Brain microvascular endothelial cell (primary cell): ENCODE measurements at regions not wholly inside any gene's neighbourhood (a gene's known extent, or its start where the extent isn't known, plus 50 kb on each side); places are given as distances from the start of the nearest gene placed in this dataset.

ENCODE experiments used
- DNase-seq: peaks from one replicate; pipeline ENCODE4 v3.0.0-alpha.2; 2020
- H3K27ac ChIP-seq: fragments of 250-450 bp; sonication (Bioruptor Pico); 2 replicates; pipeline ENCODE4 v1.5.1; 2020; ENCODE audit warnings: mild to moderate bottlenecking, moderate library complexity
- H3K27me3 ChIP-seq: fragments of 250-450 bp; sonication (Bioruptor Pico); replicated peaks from 2 replicates; pipeline ENCODE4 v1.5.1; 2020; ENCODE audit warnings: mild to moderate bottlenecking
- H3K36me3 ChIP-seq: fragments of 250-450 bp; sonication (Bioruptor Pico); replicated peaks from 2 replicates; pipeline ENCODE4 v1.5.1; 2020; ENCODE audit warnings: mild to moderate bottlenecking
- H3K4me3 ChIP-seq: 2 replicates; pipeline ENCODE4 v1.5.1; 2011; ENCODE audit warnings: low read depth, mild to moderate bottlenecking, control low read depth, low read length, moderate library complexity
- in situ Hi-C: cut with HindIII; loops from 2 replicates; pipeline ENCODE4 v1.10.0; 2017; ENCODE audit warnings: low sequenced_read_pairs, low pct_ligation_motif_present
- TF ChIP-seq, protein P1 (sequence below): IDR thresholded peaks from 2 replicates; pipeline ENCODE4 v1.5.1; 2011; ENCODE audit warnings: low read depth, mild to moderate bottlenecking, moderate library complexity, low read length, control low read depth, inconsistent platforms; ENCODE audit errors: missing control alignments

DNA sequence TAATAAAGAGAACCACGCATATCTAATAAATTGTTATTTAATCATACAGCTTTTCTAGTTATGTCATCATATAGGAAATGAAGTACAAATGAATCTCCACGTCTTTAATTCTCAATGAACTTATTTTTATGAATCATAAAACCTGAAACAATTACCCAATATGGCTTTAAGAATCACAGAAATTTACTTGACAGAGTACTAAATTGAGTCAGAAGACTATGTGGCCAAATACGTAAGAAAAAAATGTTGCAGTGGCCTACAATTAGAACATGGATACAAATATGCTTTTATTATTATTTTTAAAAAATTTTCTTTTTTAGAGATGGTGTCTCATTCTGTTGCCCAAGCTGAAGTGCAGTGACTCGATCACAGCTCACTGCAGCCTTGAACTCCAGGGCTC is 584.7 kb upstream of the SLC35B3 start:
- Histone ChIP-seq H3K27ac (no peak overlapping the region), H3K36me3 (no peaks in the 10 kb centered on the region), H3K4me3 (no peak overlapping the region), H3K27me3 (no peaks in the 10 kb centered on the region)
- TF ChIP-seq, protein P1, sequence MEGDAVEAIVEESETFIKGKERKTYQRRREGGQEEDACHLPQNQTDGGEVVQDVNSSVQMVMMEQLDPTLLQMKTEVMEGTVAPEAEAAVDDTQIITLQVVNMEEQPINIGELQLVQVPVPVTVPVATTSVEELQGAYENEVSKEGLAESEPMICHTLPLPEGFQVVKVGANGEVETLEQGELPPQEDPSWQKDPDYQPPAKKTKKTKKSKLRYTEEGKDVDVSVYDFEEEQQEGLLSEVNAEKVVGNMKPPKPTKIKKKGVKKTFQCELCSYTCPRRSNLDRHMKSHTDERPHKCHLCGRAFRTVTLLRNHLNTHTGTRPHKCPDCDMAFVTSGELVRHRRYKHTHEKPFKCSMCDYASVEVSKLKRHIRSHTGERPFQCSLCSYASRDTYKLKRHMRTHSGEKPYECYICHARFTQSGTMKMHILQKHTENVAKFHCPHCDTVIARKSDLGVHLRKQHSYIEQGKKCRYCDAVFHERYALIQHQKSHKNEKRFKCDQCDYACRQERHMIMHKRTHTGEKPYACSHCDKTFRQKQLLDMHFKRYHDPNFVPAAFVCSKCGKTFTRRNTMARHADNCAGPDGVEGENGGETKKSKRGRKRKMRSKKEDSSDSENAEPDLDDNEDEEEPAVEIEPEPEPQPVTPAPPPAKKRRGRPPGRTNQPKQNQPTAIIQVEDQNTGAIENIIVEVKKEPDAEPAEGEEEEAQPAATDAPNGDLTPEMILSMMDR = no peak
- in situ Hi-C loops = no loop called here
- no peak for DNase-seq

DNA sequence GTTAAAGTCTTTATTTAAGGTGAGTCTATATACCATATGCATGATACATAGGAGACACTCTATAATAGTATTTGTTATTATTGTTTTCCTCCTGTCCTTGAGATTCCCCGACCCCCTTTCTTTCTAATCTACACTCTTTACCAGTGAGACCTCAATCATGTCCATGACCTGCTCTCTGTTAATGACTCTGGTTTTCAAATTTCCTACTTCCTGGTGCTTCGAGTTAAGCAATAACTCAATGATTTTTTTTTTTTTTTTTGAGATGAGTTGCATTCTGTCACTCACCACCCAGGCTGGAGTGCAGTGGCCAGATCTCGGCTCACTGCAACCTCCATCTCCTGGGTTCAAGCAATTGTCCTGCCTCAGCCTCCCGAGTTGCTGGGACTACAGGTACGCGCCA is 574.6 kb upstream of the SLC35B3 start:
- Histone ChIP-seq H3K4me3 (no peak overlapping the region), H3K36me3 (no peaks in the 10 kb centered on the region), H3K27me3 (no peaks in the 10 kb centered on the region), H3K27ac (no peak overlapping the region)
- DNase-seq = no peak
- in situ Hi-C loops = no loop called here
- TF ChIP-seq, protein P1 = no peak

DNA sequence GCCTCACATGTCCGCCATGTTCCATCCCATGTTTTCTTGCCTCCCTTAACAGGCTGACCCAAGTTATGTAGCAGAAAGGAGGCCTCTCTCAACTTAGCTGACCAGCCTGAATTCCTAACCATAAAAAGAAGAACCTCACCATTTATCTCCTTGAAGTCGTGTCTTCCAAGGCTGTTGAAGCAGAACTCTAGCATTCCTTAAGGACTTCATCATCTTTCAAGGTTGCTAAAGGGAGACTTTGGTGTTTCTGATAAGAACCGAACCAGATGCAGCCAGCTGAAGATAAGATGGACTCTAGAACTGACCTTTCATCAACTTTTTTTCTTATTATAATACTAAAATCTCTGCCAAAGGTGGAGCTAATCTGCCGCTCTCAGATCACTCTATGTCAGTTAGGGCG is 571.7 kb upstream of the SLC35B3 start:
- in situ Hi-C loops = no loop called here
- no peak overlapping the region for H3K4me3 ChIP-seq
- H3K27ac ChIP-seq = no peak overlapping the region
- no peaks in the 10 kb centered on the region for H3K27me3 ChIP-seq
- no peaks in the 10 kb centered on the region for H3K36me3 ChIP-seq
- DNase-seq = no peak
- TF ChIP-seq, protein P1 = no peak

- TF ChIP-seq, protein P1 = no peak
- no peak overlapping the region for H3K27ac ChIP-seq
- no peak overlapping the region for H3K4me3 ChIP-seq
- no peaks in the 10 kb centered on the region for H3K36me3 ChIP-seq
- no peaks in the 10 kb centered on the region for H3K27me3 ChIP-seq
- no peak for DNase-seq
- in situ Hi-C loops = no loop called here
Measured at GRCh38 chr6:9002833-9003232, 567.5 kb upstream of the SLC35B3 start.

DNA sequence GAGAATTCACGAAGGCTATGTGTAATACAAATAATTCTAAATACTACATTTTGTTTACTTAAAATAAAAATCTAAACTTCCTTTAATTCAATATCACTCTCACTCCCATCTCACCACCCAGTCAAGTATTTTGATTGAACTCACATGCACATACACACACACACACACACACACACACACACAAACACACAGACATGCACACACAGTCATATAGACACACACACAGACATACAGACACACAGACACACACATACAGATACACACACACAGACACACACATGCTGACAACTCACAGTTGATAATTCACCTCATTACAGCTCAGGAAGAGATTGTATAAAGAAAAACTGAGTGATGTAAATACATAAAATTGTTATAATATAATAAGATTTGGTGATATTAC is 559.8 kb upstream of the SLC35B3 start:
- in situ Hi-C loops = no loop called here

GRCh38 chr6:8993111-8993510 is 557.8 kb upstream of the SLC35B3 start:
- H3K36me3 ChIP-seq = no peaks in the 10 kb centered on the region
- TF ChIP-seq, protein P1 = no peak
- in situ Hi-C loops = no loop called here
- no peak overlapping the region for H3K4me3 ChIP-seq
- no peak overlapping the region for H3K27ac ChIP-seq
- no peak for DNase-seq
- H3K27me3 ChIP-seq = no peaks in the 10 kb centered on the region

More for the DNA sequence above, 559.8 kb upstream of the SLC35B3 start:
- TF ChIP-seq, protein P1 = no peak
- no peak overlapping the region for H3K27ac ChIP-seq
- no peaks in the 10 kb centered on the region for H3K27me3 ChIP-seq
- H3K4me3 ChIP-seq = no peak overlapping the region
- DNase-seq = no peak
- no peaks in the 10 kb centered on the region for H3K36me3 ChIP-seq
